LNCaP clone FGC (cell line): ENCODE measurements at regions not wholly inside any gene's neighbourhood (a gene's known extent, or its start where the extent isn't known, plus 50 kb on each side); places are given as distances from the start of the nearest gene placed in this dataset.
A peak's percentile ranks its signal among the peaks of the same experiment; 100 is the strongest.

Experiments used
- DNase-seq: peaks from one replicate; pipeline ENCODE4 v3.0.0-alpha.2; 2011; ENCODE audit warnings: low read depth
- H3K4me3 ChIP-seq: 2 replicates; pipeline ENCODE4 v1.5.1; 2011; ENCODE audit warnings: mild to moderate bottlenecking, low read depth, low read length, control low read depth
- TF ChIP-seq, protein P1 (sequence below): IDR thresholded peaks from 2 replicates; pipeline ENCODE4 v1.5.1; 2012; ENCODE audit warnings: mild to moderate bottlenecking; ENCODE audit not compliant: control insufficient read depth, insufficient read depth; ENCODE audit errors: extremely low read depth

DNA sequence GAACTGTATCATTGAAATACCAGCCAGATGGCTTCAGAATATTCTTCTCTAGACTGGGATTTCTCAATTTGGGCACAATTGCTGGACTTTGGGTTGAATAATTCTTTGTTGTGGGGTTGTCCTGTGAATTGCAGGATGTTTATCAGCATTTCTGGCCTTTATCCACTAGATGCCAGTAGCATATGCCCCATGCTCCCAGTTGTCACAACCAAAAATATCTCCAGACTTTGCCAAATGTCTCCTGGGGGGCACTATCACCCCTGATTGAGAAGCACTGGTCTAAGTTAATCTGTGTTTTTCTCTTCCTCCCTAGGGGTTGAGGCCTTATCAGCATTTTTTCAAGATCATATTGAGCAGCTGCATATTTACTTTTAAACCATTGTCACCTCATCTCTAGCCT is 204.9 kb upstream of the SP8 start:
- TF ChIP-seq, protein P1, sequence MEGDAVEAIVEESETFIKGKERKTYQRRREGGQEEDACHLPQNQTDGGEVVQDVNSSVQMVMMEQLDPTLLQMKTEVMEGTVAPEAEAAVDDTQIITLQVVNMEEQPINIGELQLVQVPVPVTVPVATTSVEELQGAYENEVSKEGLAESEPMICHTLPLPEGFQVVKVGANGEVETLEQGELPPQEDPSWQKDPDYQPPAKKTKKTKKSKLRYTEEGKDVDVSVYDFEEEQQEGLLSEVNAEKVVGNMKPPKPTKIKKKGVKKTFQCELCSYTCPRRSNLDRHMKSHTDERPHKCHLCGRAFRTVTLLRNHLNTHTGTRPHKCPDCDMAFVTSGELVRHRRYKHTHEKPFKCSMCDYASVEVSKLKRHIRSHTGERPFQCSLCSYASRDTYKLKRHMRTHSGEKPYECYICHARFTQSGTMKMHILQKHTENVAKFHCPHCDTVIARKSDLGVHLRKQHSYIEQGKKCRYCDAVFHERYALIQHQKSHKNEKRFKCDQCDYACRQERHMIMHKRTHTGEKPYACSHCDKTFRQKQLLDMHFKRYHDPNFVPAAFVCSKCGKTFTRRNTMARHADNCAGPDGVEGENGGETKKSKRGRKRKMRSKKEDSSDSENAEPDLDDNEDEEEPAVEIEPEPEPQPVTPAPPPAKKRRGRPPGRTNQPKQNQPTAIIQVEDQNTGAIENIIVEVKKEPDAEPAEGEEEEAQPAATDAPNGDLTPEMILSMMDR, result peak; percentile 51
- no peak for DNase-seq

GRCh38 chr7:20993693-20994092 is 207.0 kb upstream of the SP8 start:
- TF ChIP-seq, protein P1, result no peak
- no peak overlapping the region for H3K4me3 ChIP-seq
- no peak for DNase-seq

More for the DNA sequence above, 204.9 kb upstream of the SP8 start:
- no peak overlapping the region for H3K4me3 ChIP-seq

DNA sequence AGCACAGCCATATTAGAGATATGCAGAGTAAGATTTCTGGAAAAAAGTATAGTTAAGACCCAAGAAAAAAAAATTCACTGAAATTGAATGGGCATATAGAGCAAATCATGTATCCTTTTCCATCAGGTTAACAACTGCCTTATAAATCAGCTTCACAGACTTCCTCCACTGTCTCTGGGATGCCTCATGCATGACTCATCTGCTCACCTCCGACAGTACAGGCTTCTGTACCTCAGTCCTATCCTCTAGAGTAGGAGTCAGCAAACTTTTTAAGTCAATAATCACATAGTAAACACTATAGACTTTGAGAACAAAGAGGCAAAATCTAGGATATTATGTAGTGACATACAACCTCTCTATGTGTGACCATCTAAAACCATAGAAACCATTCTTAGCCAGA is 211.6 kb upstream of the SP8 start:
- TF ChIP-seq, protein P1, result no peak
- DNase-seq, result peak; percentile 30

DNA sequence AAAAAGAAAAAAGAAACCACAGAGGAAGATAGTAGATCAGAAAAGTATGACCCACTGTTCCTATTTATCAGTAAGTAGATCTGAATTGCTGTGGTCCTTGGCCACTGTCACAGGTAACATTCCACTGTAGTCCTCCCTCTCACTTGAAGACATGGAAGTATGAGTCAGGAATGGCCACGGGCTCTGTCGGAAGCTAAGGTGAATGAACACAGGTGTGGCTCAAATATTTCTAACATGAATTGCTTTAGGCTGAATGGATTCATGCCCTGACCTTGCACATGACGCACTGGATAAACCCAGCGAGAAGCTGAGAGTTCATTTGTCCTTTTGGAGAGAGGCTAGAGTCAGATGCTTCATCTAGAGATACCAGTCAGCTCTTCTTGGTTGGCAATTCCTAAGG is 224.5 kb upstream of the SP8 start:
- H3K4me3 ChIP-seq, result no peak overlapping the region
- DNase-seq, result no peak

More for the DNA sequence above, 211.6 kb upstream of the SP8 start:
- H3K4me3 ChIP-seq, result no peak overlapping the region

GRCh38 chr7:21013765-21014539 is 227.3 kb upstream of the SP8 start:
- H3K4me3 ChIP-seq, result no peak overlapping the region
- TF ChIP-seq, protein P1, result no peak
- no peak for DNase-seq

More for the DNA sequence above, 224.5 kb upstream of the SP8 start:
- TF ChIP-seq, protein P1, result no peak

DNA sequence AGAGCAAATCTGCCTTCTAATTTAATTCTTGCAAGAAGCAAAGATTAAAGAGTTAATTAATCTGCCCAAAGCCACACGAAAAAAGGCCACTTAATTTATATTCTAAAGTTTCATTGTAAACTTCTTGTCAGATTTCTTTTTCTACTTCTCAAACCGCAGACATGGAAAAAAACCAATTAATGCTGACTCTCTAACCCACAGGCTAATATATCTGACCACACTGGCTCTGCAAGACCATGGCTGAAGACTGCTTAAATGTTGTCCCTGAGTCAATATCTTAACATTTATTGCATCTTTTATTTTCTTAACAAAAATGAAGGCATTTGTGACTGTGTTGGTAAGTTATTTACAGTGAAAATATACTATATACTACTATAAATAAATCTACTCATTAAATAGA is 234.0 kb upstream of the SP8 start:
- no peak overlapping the region for H3K4me3 ChIP-seq
- no peak for DNase-seq
- TF ChIP-seq, protein P1, result no peak
